Prostate gland (tissue), 2 donors: ENCODE measurements at regions not wholly inside any gene's neighbourhood (a gene's known extent, or its start where the extent isn't known, plus 50 kb on each side); places are given as distances from the start of the nearest gene placed in this dataset.

Source experiments
- DNase-seq: peaks from one replicate; pipeline ENCODE4 v3.0.0-alpha.2; 2019; ENCODE audit warnings: low spot score
- H3K27ac ChIP-seq, 2 donors: fragments of 200-600 bp; sonication (generic); 2 replicates each; pipeline ENCODE4 v1.5.1; 2017 to 2019
- H3K27me3 ChIP-seq: fragments of 200-600 bp; sonication (generic); replicated peaks from 2 replicates; pipeline ENCODE4 v1.5.1; 2019; ENCODE audit not compliant: insufficient read depth
- H3K36me3 ChIP-seq, 2 donors: fragments of 200-600 bp; sonication (generic); 1 replicate in 1 of 2; 2 replicates in 1 of 2; pipeline versions ENCODE4 v1.5.1 to v1.8.1; 2017 to 2019
- H3K4me1 ChIP-seq: fragments of 200-600 bp; sonication (generic); replicated peaks from 2 replicates; pipeline ENCODE4 v1.5.1; 2019
- H3K4me3 ChIP-seq, 2 donors: fragments of 200-600 bp; sonication (generic); 2 replicates each; pipeline ENCODE4 v1.5.1; 2017 to 2019
- H3K9me3 ChIP-seq: fragments of 200-600 bp; sonication (generic); 2 replicates; pipeline ENCODE4 v1.5.1; 2017
- CTCF ChIP-seq, 4 experiments: fragments of 200-600 bp in 2 of 4; fragments of 450-650 bp in 2 of 4; sonication (generic) in 2 of 4; IDR thresholded peaks; 1 replicate in 3 of 4; 2 replicates in 1 of 4; pipeline ENCODE4 v1.5.1; 2016 to 2019; ENCODE audit warnings: antibody characterized with exemption in 4 of 4, mild to moderate bottlenecking in 2 of 4, moderate library complexity in 2 of 4
- POLR2A ChIP-seq: fragments of 450-650 bp; IDR thresholded peaks from one replicate; pipeline ENCODE4 v1.6.1; 2016; ENCODE audit warnings: antibody characterized with exemption, mild to moderate bottlenecking
- POLR2AphosphoS5 ChIP-seq: sonication (generic); formaldehyde crosslinking; IDR thresholded peaks from one replicate; pipeline ENCODE4 v1.6.1; 2017; ENCODE audit warnings: antibody characterized with exemption
- WGBS: methylation state at CpG from one replicate; pipeline ENCODE4 v1.1.5; 2018; 5-methylcytosine and 5-hydroxymethylcytosine counted together
- intact Hi-C: fragments of 100-400 bp; cut with DNase I; formaldehyde crosslinking; loops from one replicate; pipeline ENCODE4 v1.14.2; 2022

DNA sequence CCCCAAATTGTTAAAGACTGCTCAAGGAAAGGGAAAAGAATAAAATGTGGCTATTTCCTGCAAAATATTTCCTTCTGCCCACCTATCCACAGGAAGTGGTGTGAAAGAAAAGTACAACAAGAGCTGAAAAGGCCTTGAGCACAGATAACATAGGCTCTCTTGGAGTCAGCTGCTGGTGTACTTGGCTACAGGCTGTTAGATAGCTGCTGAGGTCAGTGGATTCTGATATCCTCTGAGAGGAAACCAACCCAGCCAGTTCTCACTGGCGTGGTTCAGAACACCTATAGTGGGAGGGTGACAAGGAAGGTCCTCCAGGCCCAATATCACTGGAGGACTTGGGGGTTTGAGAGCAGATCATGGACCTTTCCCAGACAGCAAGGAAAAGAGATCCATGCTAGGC is 124.4 kb upstream of the GAP43 start:
- TF ChIP-seq CTCF (IDR thresholded peaks at IDR 0.05): no peak
- no peak for TF ChIP-seq POLR2AphosphoS5
- Histone ChIP-seq H3K36me3 (no peaks in the 10 kb centered on the region), H3K27me3 (no peaks in the 10 kb centered on the region), H3K27ac (no peak overlapping the region), H3K4me3 (no peak overlapping the region), H3K9me3 (no peaks in the 10 kb centered on the region), H3K4me1 (no peaks in the 10 kb centered on the region)
- no peak for DNase-seq
- 47% methylated on average over 1 of the region's 1 CpG for WGBS
- intact Hi-C loops: no loop called here

DNA sequence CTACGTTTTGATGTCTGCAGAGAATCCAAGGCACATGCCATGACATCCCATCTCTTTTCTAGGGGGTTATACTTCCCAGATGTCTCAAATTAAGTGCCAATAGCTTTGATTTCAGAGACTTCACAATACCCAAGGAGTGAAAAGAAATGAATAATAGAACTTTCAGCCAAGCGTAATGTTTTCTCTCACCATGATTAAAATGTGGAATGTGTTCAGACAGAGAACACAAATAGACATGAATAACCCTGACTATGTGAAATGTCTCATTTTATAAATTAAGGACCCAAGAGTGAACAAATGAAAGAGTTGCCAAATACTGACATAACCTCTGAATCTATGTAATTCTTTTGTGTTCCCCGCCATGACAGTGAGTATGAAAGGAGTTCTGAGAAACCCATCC is 123.6 kb upstream of the GAP43 start:
- H3K9me3 ChIP-seq: no peaks in the 10 kb centered on the region
- intact Hi-C loops: no loop called here
- H3K4me3 ChIP-seq: no peak overlapping the region
- WGBS: 87% methylated on average over 3 of the region's 3 CpGs
- H3K27me3 ChIP-seq: no peaks in the 10 kb centered on the region
- TF ChIP-seq POLR2AphosphoS5: no peak
- no peak for TF ChIP-seq POLR2A
- no peak for DNase-seq
- H3K27ac ChIP-seq: no peak overlapping the region
- H3K4me1 ChIP-seq: no peaks in the 10 kb centered on the region
- no peaks in the 10 kb centered on the region for H3K36me3 ChIP-seq

GRCh38 chr3:115500795-115501194 is 122.5 kb upstream of the GAP43 start:
- TF ChIP-seq CTCF (IDR thresholded peaks at IDR 0.05) (no peak), POLR2A (no peak), POLR2AphosphoS5 (no peak)
- intact Hi-C loops: no loop called here
- WGBS: 33% methylated on average over 2 of the region's 2 CpGs
- Histone ChIP-seq H3K9me3 (no peaks in the 10 kb centered on the region), H3K36me3 (no peaks in the 10 kb centered on the region), H3K4me3 (no peak overlapping the region), H3K27me3 (no peaks in the 10 kb centered on the region), H3K27ac (no peak overlapping the region), H3K4me1 (no peaks in the 10 kb centered on the region)
- no peak for DNase-seq

- 82% methylated on average over 4 of the region's 4 CpGs for WGBS
- no peaks in the 10 kb centered on the region for H3K4me1 ChIP-seq
- H3K27me3 ChIP-seq: no peaks in the 10 kb centered on the region
- intact Hi-C loops: no loop called here
- no peaks in the 10 kb centered on the region for H3K9me3 ChIP-seq
- H3K36me3 ChIP-seq: no peaks in the 10 kb centered on the region
- H3K27ac ChIP-seq: no peak overlapping the region
- no peak for TF ChIP-seq POLR2AphosphoS5
- TF ChIP-seq POLR2A: no peak
- no peak for TF ChIP-seq CTCF (IDR thresholded peaks at IDR 0.05)
- H3K4me3 ChIP-seq: no peak overlapping the region
- no peak for DNase-seq
Observed at GRCh38 chr3:115502128-115502527, 121.2 kb upstream of the GAP43 start.

DNA sequence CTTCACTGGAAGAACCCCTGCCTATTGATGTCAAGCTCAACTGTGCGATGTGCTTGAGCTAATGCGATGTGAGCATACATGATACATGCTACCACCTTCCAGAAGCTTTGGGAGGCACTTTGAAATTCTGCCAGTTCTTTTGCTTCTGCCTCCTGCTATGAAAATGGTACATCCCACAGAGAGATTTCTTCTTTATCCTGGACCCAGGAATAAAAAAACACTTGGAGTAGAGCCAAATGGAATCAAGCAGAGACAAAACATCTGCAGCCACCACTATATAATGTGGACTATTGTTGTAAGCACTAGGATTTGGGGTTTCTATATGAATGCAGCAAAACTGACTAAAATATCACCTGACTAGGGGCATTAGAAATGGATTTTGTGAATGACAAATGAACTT is 119.9 kb upstream of the GAP43 start:
- Histone ChIP-seq H3K4me1 (no peaks in the 10 kb centered on the region), H3K9me3 (no peaks in the 10 kb centered on the region), H3K36me3 (no peaks in the 10 kb centered on the region), H3K27me3 (no peaks in the 10 kb centered on the region), H3K4me3 (no peak overlapping the region), H3K27ac (no peak overlapping the region)
- TF ChIP-seq CTCF (IDR thresholded peaks at IDR 0.05): no peak
- no peak for TF ChIP-seq POLR2AphosphoS5
- no peak for TF ChIP-seq POLR2A
- intact Hi-C loops: no loop called here
- no peak for DNase-seq
- WGBS: 38% methylated on average over 2 of the region's 2 CpGs
